ENCODE measurements at regions not wholly inside any gene's neighbourhood (a gene's known extent, or its start where the extent isn't known, plus 50 kb on each side); places are given as distances from the start of the nearest gene placed in this dataset.

DNA sequence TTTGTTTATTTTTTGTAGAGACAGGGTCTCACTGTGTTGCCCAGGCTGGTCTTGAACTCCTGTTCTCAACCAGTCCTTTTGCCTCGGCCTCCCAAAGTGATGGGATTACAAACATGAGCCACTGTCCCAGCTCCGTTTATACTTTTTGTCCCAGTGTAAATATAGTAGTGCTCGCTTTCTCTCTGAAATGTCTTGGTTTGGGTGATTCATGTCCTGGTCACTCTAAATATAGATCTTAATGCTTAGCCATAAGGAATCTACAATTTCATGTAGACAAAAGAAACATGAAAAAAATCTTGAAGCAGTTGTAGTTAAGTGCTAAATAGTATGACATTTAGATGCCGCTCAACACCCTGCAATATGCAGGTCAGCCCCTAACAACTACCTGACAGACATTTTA is 126.9 kb downstream of the KATNIP start:
- no peak for DNase-seq (ENCODE audit: extremely low spot score)
- ChIA-PET POLR2A (no interaction called here), CTCF (no interaction called here)
- TF ChIP-seq, protein P1, sequence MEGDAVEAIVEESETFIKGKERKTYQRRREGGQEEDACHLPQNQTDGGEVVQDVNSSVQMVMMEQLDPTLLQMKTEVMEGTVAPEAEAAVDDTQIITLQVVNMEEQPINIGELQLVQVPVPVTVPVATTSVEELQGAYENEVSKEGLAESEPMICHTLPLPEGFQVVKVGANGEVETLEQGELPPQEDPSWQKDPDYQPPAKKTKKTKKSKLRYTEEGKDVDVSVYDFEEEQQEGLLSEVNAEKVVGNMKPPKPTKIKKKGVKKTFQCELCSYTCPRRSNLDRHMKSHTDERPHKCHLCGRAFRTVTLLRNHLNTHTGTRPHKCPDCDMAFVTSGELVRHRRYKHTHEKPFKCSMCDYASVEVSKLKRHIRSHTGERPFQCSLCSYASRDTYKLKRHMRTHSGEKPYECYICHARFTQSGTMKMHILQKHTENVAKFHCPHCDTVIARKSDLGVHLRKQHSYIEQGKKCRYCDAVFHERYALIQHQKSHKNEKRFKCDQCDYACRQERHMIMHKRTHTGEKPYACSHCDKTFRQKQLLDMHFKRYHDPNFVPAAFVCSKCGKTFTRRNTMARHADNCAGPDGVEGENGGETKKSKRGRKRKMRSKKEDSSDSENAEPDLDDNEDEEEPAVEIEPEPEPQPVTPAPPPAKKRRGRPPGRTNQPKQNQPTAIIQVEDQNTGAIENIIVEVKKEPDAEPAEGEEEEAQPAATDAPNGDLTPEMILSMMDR (IDR thresholded peaks at IDR 0.05; ENCODE audit: control extremely low read depth, extremely low read depth, low read depth, missing control alignments), result no peak

DNA sequence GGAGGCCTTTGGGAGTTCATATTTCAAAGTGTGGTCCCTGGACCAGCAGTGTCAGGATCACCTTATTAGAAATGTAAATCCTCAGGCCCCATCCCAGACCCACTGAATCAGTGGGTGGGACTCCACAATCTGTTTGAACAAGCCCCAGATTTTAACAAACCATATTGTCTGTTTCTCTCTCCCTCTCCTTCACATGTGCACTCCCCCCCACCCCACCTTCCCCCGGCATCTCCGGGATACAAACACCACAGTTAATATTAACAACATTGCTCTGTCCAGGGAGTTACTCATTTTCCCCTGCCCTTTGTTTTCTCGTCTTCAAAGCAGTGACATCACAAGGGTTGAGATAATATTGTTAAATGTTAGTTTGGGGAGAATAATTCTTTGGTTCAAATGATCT is 127.3 kb downstream of the KATNIP start:
- TF ChIP-seq, protein P1 (IDR thresholded peaks at IDR 0.05; ENCODE audit: control extremely low read depth, extremely low read depth, low read depth, missing control alignments), result no peak
- DNase-seq (ENCODE audit: extremely low spot score), result no peak
- ChIA-PET POLR2A (no interaction called here), CTCF (no interaction called here)

DNA sequence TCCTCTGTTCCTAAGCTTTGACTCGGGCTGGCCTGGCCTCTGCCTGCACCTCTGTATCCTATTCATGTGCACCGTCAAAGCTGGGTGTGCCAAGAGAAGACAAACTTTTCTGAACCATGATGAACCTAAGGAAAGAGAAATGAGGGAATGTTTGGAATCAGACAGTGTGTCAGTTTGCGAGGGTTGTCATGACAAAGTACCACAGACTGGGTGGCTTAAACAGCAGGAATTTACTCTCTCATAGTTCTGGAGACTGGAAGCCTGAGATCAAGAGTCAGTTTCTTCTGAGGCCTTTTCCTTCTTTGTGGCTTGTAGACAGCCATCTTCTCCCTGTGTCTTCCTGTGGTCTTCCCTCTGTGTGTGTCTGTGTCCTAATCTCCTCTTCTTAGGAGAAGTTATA is 129.0 kb downstream of the KATNIP start:
- TF ChIP-seq, protein P1 (IDR thresholded peaks at IDR 0.05; ENCODE audit: control extremely low read depth, extremely low read depth, low read depth, missing control alignments), result no peak
- POLR2A ChIA-PET, result no interaction called here
- CTCF ChIA-PET, result no interaction called here
- no peak for DNase-seq (ENCODE audit: extremely low spot score)

DNA sequence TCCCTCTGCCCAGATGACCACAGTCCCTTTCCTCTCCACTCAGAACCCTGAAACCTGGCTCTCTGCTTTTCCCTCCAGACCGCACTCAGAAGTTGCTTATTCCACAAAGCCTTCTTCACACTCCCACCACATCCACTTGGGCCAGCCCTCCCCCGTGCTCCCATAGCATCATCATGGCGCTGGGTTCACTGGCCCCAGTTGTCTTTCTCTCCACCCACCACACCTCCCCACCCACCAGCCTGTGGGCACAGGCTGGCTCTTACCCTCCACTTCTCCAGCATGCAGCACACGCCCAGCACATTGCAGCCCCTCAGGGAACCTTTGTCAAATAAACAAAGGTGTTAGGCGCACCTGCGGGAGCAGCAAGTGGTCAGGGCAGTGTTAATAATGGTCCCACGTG is 130.0 kb downstream of the KATNIP start:
- CTCF ChIA-PET, result interaction anchor here (1.0 kb wide), 1 partner anchor 40 kb away, joined by 3 read pairs; no protein-coding TSS in a partner anchor
- no peak for DNase-seq (ENCODE audit: extremely low spot score)
- TF ChIP-seq, protein P1 (IDR thresholded peaks at IDR 0.05; ENCODE audit: control extremely low read depth, extremely low read depth, low read depth, missing control alignments), result no peak
- POLR2A ChIA-PET, result interaction anchor here (0.7 kb wide), 2 partner anchors 149 to 352 kb away, joined by 4 to 5 read pairs; no protein-coding TSS in a partner anchor

DNA sequence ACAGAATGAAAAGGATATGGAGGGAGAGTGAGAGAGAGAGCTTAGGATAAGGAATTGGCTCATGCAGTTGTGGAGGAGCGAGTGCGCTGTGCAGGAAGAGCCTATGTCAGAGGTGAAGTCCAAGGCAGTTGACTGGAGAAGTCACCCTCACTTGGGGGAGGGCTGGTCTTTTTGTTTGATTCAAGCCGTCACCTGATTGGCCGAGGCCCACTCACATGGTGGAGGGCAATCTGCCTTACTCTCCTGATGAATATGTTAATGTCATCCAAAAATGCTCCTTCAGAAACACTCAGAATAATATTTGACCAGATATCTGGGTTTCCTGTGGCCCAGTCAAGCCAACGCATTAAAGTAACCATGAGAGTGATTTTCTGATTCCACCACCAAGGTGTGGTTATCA is 131.7 kb downstream of the KATNIP start:
- ChIA-PET POLR2A (no interaction called here), CTCF (interaction anchor here (0.8 kb wide), 1 partner anchor 42 kb away, joined by 3 read pairs; no protein-coding TSS in a partner anchor)
- TF ChIP-seq, protein P1 (IDR thresholded peaks at IDR 0.05; ENCODE audit: control extremely low read depth, extremely low read depth, low read depth, missing control alignments), result no peak
- DNase-seq (ENCODE audit: extremely low spot score), result no peak

DNA sequence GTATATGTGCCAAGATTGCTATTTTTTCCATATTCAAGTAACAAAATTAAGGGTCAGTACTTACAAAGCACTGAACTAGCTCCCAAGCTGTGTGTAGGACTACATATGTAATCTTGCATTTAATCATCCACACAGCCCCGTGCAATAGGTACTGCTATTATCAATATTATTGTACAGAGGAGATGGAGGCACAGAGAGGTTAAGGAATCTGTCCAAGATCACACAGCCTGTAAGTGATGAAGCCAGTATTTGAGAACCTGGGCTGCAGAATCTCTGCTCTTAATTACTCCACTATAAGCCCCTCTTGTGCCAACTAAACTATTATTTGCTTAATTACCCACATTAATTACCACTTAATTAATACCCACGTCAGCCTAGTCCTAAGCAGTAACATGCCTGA is 134.1 kb downstream of the KATNIP start:
- TF ChIP-seq, protein P1 (IDR thresholded peaks at IDR 0.05; ENCODE audit: control extremely low read depth, extremely low read depth, low read depth, missing control alignments), result no peak
- DNase-seq (ENCODE audit: extremely low spot score), result no peak
- ChIA-PET CTCF (interaction anchor here (1.0 kb wide), 1 partner anchor 10 kb away, joined by 3 read pairs; no protein-coding TSS in a partner anchor), POLR2A (no interaction called here)

DNA sequence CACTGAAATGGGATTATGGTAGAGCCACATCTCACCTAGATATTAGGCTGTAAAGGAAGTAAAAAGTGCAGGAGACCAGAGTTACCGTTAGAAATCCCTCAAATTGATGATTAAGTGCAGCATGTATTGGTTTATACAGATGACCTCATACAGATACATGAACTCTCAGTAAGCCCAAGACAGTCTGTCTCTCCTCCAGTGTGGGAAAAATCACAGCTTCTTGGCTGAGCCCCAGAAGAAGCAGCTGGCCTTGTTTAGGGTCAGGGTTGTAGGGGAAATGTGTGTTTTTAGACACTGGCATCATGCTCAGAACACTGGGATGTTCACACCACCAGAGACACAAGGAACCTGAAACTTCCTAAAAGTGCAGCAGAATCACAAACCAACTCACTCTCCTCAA is 135.9 kb downstream of the KATNIP start:
- TF ChIP-seq, protein P1 (IDR thresholded peaks at IDR 0.05; ENCODE audit: control extremely low read depth, extremely low read depth, low read depth, missing control alignments), result no peak
- ChIA-PET CTCF (no interaction called here), POLR2A (no interaction called here)
- DNase-seq (ENCODE audit: extremely low spot score), result no peak
